Sigmoid colon (tissue), 4 donors: ENCODE measurements at regions not wholly inside any gene's neighbourhood (a gene's known extent, or its start where the extent isn't known, plus 50 kb on each side); places are given as distances from the start of the nearest gene placed in this dataset.

Source experiments
- POLR2A ChIP-seq, 2 donors: fragments of 450-650 bp; IDR thresholded peaks; one replicate each; pipeline ENCODE4 v1.6.1; 2016; ENCODE audit warnings: antibody characterized with exemption in 2 of 2, mild to moderate bottlenecking in 2 of 2, moderate library complexity in 2 of 2
- POLR2AphosphoS5 ChIP-seq, 4 donors: sonication (generic); formaldehyde crosslinking; IDR thresholded peaks; one replicate each; pipeline ENCODE4 v1.6.1; 2017; ENCODE audit warnings: antibody characterized with exemption in 4 of 4

DNA sequence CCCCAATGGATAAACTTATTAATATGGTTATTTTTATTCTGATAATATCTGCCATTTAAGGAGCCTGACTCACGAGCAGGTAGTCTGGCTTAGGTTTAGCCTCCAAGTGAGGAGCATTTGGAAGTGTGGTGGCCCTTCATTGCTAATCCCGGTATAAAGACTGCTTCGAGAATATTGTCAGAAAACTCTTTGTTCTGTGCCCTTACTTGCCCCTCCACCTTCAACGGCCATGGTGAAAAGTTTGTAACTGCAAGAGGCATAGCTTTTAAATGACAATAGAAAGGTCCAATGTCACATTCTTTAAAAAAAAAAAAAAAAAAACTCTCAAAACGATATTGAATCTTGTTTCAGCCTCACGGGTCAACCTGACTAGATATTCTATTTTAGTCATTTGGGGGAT lies 157.4 kb upstream of the PROX1 start:
- TF ChIP-seq POLR2A (IDR thresholded peaks at IDR 0.05) (no peak), POLR2AphosphoS5 (IDR thresholded peaks at IDR 0.05) (no peak)
